IMR-90 (cell line): ENCODE measurements at regions not wholly inside any gene's neighbourhood (a gene's known extent, or its start where the extent isn't known, plus 50 kb on each side); places are given as distances from the start of the nearest gene placed in this dataset.
A peak's percentile ranks its signal among the peaks of the same experiment; 100 is the strongest.

Experiments used
- ATAC-seq: fragments of 200-7000 bp; cut with Tn5 transposase; 2 replicates; pipeline ENCODE4 v1.9.1; 2020; ENCODE audit warnings: low read depth, mild to moderate bottlenecking, moderate library complexity
- BruUV-seq: library from RNA; stranded (reverse); fragments of 400-500 nt; replicated peaks from 2 replicates; lab custom pipeline; 2021; lab: Mats Ljungman, UMichigan
- CTCF ChIA-PET: fragments of 300-600 bp; formaldehyde crosslinking; extraction: SDS; loops from one replicate; lab custom pipeline; 2021; ENCODE audit warnings: antibody characterized with exemption; lab: Yijun Ruan, JAX
- POLR2A ChIA-PET: fragments of 300-600 bp; sonication (Branson Sonifier 250); formaldehyde crosslinking; loops from one replicate; lab custom pipeline; 2022; ENCODE audit warnings: antibody characterized with exemption; ENCODE audit not compliant: unreplicated experiment; lab: Charles Lee
- DNase-seq: peaks from one replicate; pipeline ENCODE4 v3.0.0; 2013
- H2AFZ ChIP-seq: replicated peaks from 2 replicates; pipeline ENCODE3; 2013; ENCODE audit warnings: low read length, mild to moderate bottlenecking; ENCODE audit not compliant: poor library complexity
- H2AK5ac ChIP-seq: 2 replicates; pipeline ENCODE4 v1.6.1; 2013; ENCODE audit warnings: low read depth, low read length, inconsistent platforms
- H2AK9ac ChIP-seq: replicated peaks from 2 replicates; pipeline ENCODE3; 2013; ENCODE audit warnings: mild to moderate bottlenecking, low read depth, low read length, moderate library complexity; ENCODE audit not compliant: poor library complexity
- H2BK120ac ChIP-seq: 2 replicates; pipeline ENCODE4 v1.6.1; 2013; ENCODE audit warnings: low read depth, low read length, inconsistent platforms
- H2BK15ac ChIP-seq: 3 replicates; pipeline ENCODE4 v1.6.1; 2013; ENCODE audit warnings: low read depth, low read length, inconsistent platforms
- H2BK20ac ChIP-seq: 2 replicates; pipeline ENCODE4 v1.6.1; 2013; ENCODE audit warnings: low read depth, mild to moderate bottlenecking, inconsistent platforms, low read length, moderate library complexity
- H2BK5ac ChIP-seq: 2 replicates; pipeline ENCODE4 v1.6.1; 2013; ENCODE audit warnings: mild to moderate bottlenecking, low read depth, low read length, inconsistent platforms; ENCODE audit not compliant: poor library complexity, severe bottlenecking
- H3K14ac ChIP-seq: replicated peaks from 2 replicates; pipeline ENCODE4 v1.6.1; 2013; ENCODE audit warnings: low read depth, low read length, inconsistent platforms
- H3K18ac ChIP-seq: 2 replicates; pipeline ENCODE4 v1.6.1; 2013; ENCODE audit warnings: low read depth, low read length, control low read depth
- H3K23ac ChIP-seq: 2 replicates; pipeline ENCODE4 v1.6.1; 2013; ENCODE audit warnings: low read depth, low read length, inconsistent platforms
- H3K27ac ChIP-seq: 2 replicates; pipeline ENCODE4 v1.5.1; 2013; ENCODE audit warnings: mild to moderate bottlenecking, control low read depth, low read length; ENCODE audit not compliant: insufficient read depth
- H3K27me3 ChIP-seq: 2 replicates; pipeline ENCODE4 v1.6.1; 2013; ENCODE audit warnings: low read length; ENCODE audit not compliant: control insufficient read depth, insufficient read depth
- H3K36me3 ChIP-seq: 2 replicates; pipeline ENCODE4 v1.6.1; 2013; ENCODE audit warnings: low read length, mixed read lengths; ENCODE audit not compliant: control insufficient read depth, insufficient read depth
- H3K4ac ChIP-seq: 2 replicates; pipeline ENCODE4 v1.6.1; 2013; ENCODE audit warnings: low read depth, low read length, inconsistent platforms
- H3K4me1 ChIP-seq: 2 replicates; pipeline ENCODE4 v1.6.1; 2013; ENCODE audit warnings: low read length, mixed read lengths; ENCODE audit not compliant: control insufficient read depth, insufficient read depth
- H3K4me2 ChIP-seq: 2 replicates; pipeline ENCODE4 v1.6.1; 2013; ENCODE audit warnings: low read depth, mild to moderate bottlenecking, control low read depth, low read length, moderate library complexity
- H3K4me3 ChIP-seq: 2 replicates; pipeline ENCODE4 v1.5.1; 2013; ENCODE audit warnings: low read depth, mild to moderate bottlenecking, control low read depth, low read length, moderate library complexity; ENCODE audit not compliant: insufficient read depth
- H3K56ac ChIP-seq: 2 replicates; pipeline ENCODE4 v1.6.1; 2013; ENCODE audit warnings: low read length, inconsistent platforms; ENCODE audit not compliant: insufficient read depth; ENCODE audit errors: extremely low read depth
- H3K79me1 ChIP-seq, 2 experiments: 2 replicates each; pipeline ENCODE4 v1.6.1; 2013; ENCODE audit warnings: low read length in 2 of 2, inconsistent platforms in 1 of 2, low read depth in 1 of 2
- H3K9ac ChIP-seq: 2 replicates; pipeline ENCODE4 v1.6.1; 2013; ENCODE audit warnings: low read depth, low read length, control low read depth
- H3K9me1 ChIP-seq: 2 replicates; pipeline ENCODE4 v1.6.1; 2013; ENCODE audit warnings: low read length, inconsistent platforms; ENCODE audit not compliant: insufficient read depth
- H3K9me3 ChIP-seq: 2 replicates; pipeline ENCODE4 v1.6.1; 2013; ENCODE audit warnings: low read length; ENCODE audit not compliant: control insufficient read depth, insufficient read depth
- H4K20me1 ChIP-seq: 2 replicates; pipeline ENCODE4 v1.6.1; 2013; ENCODE audit warnings: low read length, inconsistent platforms; ENCODE audit not compliant: insufficient read depth
- H4K5ac ChIP-seq: 2 replicates; pipeline ENCODE4 v1.6.1; 2013; ENCODE audit warnings: mild to moderate bottlenecking, low read depth, low read length, control low read depth
- H4K8ac ChIP-seq, 2 experiments: 2 replicates each; pipeline ENCODE4 v1.6.1; 2013; ENCODE audit warnings: low read depth in 2 of 2, low read length in 2 of 2, control low read depth in 1 of 2, inconsistent platforms in 1 of 2
- H4K91ac ChIP-seq: 2 replicates; pipeline ENCODE4 v1.6.1; 2013; ENCODE audit warnings: low read depth, low read length, inconsistent platforms; ENCODE audit not compliant: insufficient read depth
- BHLHE40 ChIP-seq: fragments of 150-350 bp; IDR thresholded peaks from 2 replicates; pipeline ENCODE4 v1.6.1; 2016; ENCODE audit warnings: mild to moderate bottlenecking, low read depth, low read length
- CHD1 ChIP-seq: IDR thresholded peaks from 2 replicates; pipeline ENCODE4 v1.6.1; 2012; ENCODE audit warnings: low read depth, low read length, improper control_type of control experiment
- CTCF ChIP-seq: conservative IDR thresholded peaks from 2 replicates; pipeline ENCODE4 v1.5.1; 2012; ENCODE audit warnings: mild to moderate bottlenecking, low read depth, low read length, improper control_type of control experiment
- ELK1 ChIP-seq: fragments of 150-350 bp; IDR thresholded peaks from 2 replicates; pipeline ENCODE4 v1.6.1; 2016; ENCODE audit warnings: low read depth, mild to moderate bottlenecking, low read length, moderate library complexity, borderline replicate concordance
- FOS ChIP-seq: fragments of 150-350 bp; IDR thresholded peaks from 2 replicates; pipeline ENCODE4 v1.6.1; 2016; ENCODE audit warnings: low read depth, low read length
- MAFK ChIP-seq: IDR thresholded peaks from 2 replicates; pipeline ENCODE4 v1.6.1; 2012; ENCODE audit warnings: low read depth, low read length, improper control_type of control experiment
- MXI1 ChIP-seq: IDR thresholded peaks from 2 replicates; pipeline ENCODE4 v1.6.1; 2012; ENCODE audit warnings: low read depth, mild to moderate bottlenecking, low read length, moderate library complexity, borderline replicate concordance
- NFE2L2 ChIP-seq: fragments of 150-350 bp; IDR thresholded peaks from 2 replicates; pipeline ENCODE4 v1.6.1; 2016; ENCODE audit warnings: low read depth, mild to moderate bottlenecking, low read length
- POLR2A ChIP-seq: IDR thresholded peaks from 2 replicates; pipeline ENCODE4 v1.6.1; 2012; ENCODE audit warnings: mild to moderate bottlenecking, low read depth, low read length
- RAD21 ChIP-seq: IDR thresholded peaks from 2 replicates; pipeline ENCODE4 v1.6.1; 2012; ENCODE audit warnings: low read length, improper control_type of control experiment
- RCOR1 ChIP-seq: IDR thresholded peaks from 2 replicates; pipeline ENCODE4 v1.6.1; 2012; ENCODE audit warnings: mild to moderate bottlenecking, low read length, improper control_type of control experiment; ENCODE audit not compliant: insufficient replicate concordance
- RFX5 ChIP-seq: IDR thresholded peaks from 2 replicates; pipeline ENCODE4 v1.8.0; 2012; ENCODE audit warnings: low read depth, mild to moderate bottlenecking, low read length, moderate library complexity
- SMC3 ChIP-seq: fragments of 150-350 bp; IDR thresholded peaks from 2 replicates; pipeline ENCODE4 v1.6.1; 2016; ENCODE audit warnings: low read depth, mild to moderate bottlenecking, antibody characterized with exemption, low read length, moderate library complexity
- USF2 ChIP-seq: fragments of 150-350 bp; IDR thresholded peaks from 2 replicates; pipeline ENCODE4 v1.6.1; 2017; ENCODE audit warnings: mild to moderate bottlenecking, antibody characterized with exemption, low read length, low read depth
- WGBS, 2 experiments: methylation state at CpG; one replicate each; pipeline versions ENCODE4 v1.1.5 to v1.1.7; 2013; ENCODE audit warnings: missing lambda C conversion rate in 2 of 2; ENCODE audit not compliant: insufficient read length in 1 of 2; ENCODE audit errors: extremely low coverage in 2 of 2; 5-methylcytosine and 5-hydroxymethylcytosine counted together
- dilution Hi-C: fragments of 300-500 bp; cut with HindIII; formaldehyde crosslinking; loops from one replicate; pipeline ENCODE4 v1.14.3; 2018; ENCODE audit warnings: low sequenced_read_pairs; ENCODE audit not compliant: unreplicated experiment
- in situ Hi-C: fragments of 300-500 bp; cut with MboI; formaldehyde crosslinking; loops from 3 replicates; pipeline ENCODE4 v1.14.3; 2019; ENCODE audit warnings: low sequenced_read_pairs, inconsistent platforms, mixed read lengths
- intact Hi-C: fragments of 100-400 bp; cut with micrococcal nuclease; formaldehyde crosslinking; loops from 2 replicates; pipeline ENCODE4 v1.10.0; 2022

- Histone ChIP-seq H2BK5ac (no peak overlapping the region), H2AK5ac (no peak overlapping the region), H3K36me3 (no peaks in the 10 kb centered on the region), H3K27ac (no peak overlapping the region), H3K9ac (no peak overlapping the region), H4K91ac (no peak overlapping the region), H3K56ac (no peak overlapping the region), H2AFZ (no peak overlapping the region), H3K14ac (no peak overlapping the region), H3K27me3 (no peaks in the 10 kb centered on the region), H3K4me1 (peaks cover 35% of the 10 kb centered on the region), H3K9me3 (no peaks in the 10 kb centered on the region), H2AK9ac (no peak overlapping the region), H3K9me1 (peaks cover 16% of the 10 kb centered on the region), H3K4ac (no peak overlapping the region), H3K18ac (no peak overlapping the region), H2BK15ac (no peak overlapping the region), H3K79me1 (no peaks in the 10 kb centered on the region), H4K20me1 (peaks cover 4% of the 10 kb centered on the region; the same call in 1 of the 2 replicates), H2BK20ac (peak overlapping the region; percentile 33; the same call in 1 of the 2 replicates), H3K23ac (no peak overlapping the region), H3K4me2 (no peak overlapping the region), H4K5ac (no peak overlapping the region), H3K4me3 (no peak overlapping the region), H4K8ac (no peak overlapping the region), H2BK120ac (peak overlapping the region; percentile 65)
- no peak for DNase-seq
- intact Hi-C loops (loop anchor here (5.0 to 10.0 kb wide), 3 partner anchors 216 to 974 kb away; partner anchors contain the start of gene MN1), in situ Hi-C loops (no loop called here), dilution Hi-C loops (no loop called here)
- ChIA-PET POLR2A (no interaction called here), CTCF (no interaction called here)
- WGBS, 2 experiments: no CpG with 5 or more reads among the region's 5 CpGs
- no peak for ATAC-seq
- TF ChIP-seq POLR2A (no peak), RCOR1 (no peak), CHD1 (no peak), BHLHE40 (no peak), MAFK (no peak), CTCF (no peak), MXI1 (no peak), ELK1 (no peak), RFX5 (no peak), FOS (no peak), USF2 (no peak), RAD21 (no peak), NFE2L2 (no peak), SMC3 (no peak)
- BruUV-seq: no TSS peak
These were observed 233.5 kb downstream of the MIAT start for GRCh38 chr22:26890870-26891269.
